ENCODE measurements at regions not wholly inside any gene's neighbourhood (a gene's known extent, or its start where the extent isn't known, plus 50 kb on each side); places are given as distances from the start of the nearest gene placed in this dataset.

DNA sequence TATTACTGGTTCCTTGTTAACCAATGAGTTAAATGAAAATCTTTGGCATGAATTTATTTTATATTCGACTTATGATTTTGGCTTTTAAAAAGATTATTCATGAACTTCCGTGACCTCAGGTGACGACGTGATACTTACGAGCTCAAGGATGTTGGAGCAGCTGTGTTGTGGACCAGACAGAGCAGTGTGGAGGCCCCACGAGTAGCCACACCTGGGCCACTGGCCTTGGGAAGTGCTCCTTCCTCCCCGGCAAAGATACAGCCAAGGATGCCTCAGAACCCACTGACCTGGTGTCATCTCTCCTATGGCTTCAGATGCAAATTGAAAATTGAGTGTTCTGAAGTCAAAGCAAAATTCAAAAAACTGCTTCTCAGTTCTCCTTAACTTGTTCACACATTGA, 147.5 kb upstream of the PPP2R2D start:
- DNase-seq: no peak
- no peak overlapping the region for H3K27ac Mint-ChIP-seq

DNA sequence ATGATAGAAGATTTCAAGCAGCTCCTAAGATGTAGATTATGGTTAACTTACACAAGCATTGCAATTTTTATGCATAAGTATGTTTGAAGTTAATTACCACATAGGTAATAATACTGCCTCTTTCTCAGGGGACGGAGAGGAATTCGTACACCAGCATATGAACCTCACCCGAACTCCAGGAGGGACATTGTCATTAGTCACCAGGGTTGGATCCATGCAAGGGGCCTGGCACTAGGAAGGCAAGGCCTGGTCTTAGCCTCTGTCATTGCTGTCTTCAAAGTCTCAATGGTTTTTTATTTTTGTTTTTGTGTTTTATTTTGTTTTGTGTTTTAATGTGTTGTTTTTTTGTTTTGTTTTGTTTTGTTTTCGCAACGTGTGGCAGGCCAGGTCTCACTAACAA, 145.6 kb upstream of the PPP2R2D start:
- no peaks in the 10 kb centered on the region for H3K9me3 Mint-ChIP-seq
- ATAC-seq (no peak), DNase-seq (no peak)
- peaks cover 11% of the 10 kb centered on the region for H3K27me3 Mint-ChIP-seq
- H3K27ac Mint-ChIP-seq: no peak overlapping the region
- H3K4me1 Mint-ChIP-seq: no peaks in the 10 kb centered on the region
- H3K4me3 Mint-ChIP-seq: no peak overlapping the region

More for the DNA sequence above, 147.5 kb upstream of the PPP2R2D start:
- Mint-ChIP-seq H3K4me3 (no peak overlapping the region), H3K9me3 (no peaks in the 10 kb centered on the region), H3K27me3 (peaks cover 18% of the 10 kb centered on the region), H3K4me1 (no peaks in the 10 kb centered on the region)
- no peak for ATAC-seq

DNA sequence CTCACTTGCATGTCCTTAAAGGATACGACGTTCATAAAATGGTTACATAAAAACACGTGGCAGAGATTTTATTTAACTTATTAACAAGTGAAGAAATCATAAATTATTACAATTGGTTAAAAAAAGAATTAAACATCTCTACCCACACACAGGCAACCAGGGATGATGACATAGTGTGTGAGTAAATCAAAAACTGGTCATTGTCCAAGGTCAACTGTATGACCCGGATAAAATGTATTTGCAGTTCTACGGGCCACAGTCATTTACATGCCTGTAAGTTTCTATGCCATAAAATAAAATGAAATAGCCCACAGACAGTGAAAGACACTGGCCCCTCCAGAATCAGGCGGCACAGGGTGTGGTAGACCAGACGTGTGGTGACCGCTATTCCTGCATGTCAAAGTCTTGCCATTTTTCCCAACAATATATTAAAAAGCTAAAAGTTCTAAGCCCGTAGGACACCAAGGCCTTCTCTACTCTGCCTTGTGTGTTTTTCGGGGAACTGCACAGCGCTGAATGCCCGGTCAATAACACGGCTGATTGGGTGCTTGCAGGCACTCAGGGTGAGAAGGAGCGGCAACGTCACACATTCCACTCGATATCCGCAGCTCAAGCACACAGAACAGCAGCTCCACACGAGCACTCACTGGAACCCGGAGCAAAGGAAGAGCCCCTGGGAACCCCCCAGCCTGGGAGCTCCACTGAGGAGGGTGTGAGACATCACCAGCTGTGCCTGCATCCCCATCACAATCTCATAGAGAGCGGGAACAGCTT, 143.3 kb upstream of the PPP2R2D start:
- no peaks in the 10 kb centered on the region for H3K9me3 Mint-ChIP-seq
- no peak for DNase-seq
- no peaks in the 10 kb centered on the region for H3K4me1 Mint-ChIP-seq
- ATAC-seq: no peak
- peaks cover 14% of the 10 kb centered on the region for H3K27me3 Mint-ChIP-seq
- no peak overlapping the region for H3K4me3 Mint-ChIP-seq
- no peak overlapping the region for H3K27ac Mint-ChIP-seq

DNA sequence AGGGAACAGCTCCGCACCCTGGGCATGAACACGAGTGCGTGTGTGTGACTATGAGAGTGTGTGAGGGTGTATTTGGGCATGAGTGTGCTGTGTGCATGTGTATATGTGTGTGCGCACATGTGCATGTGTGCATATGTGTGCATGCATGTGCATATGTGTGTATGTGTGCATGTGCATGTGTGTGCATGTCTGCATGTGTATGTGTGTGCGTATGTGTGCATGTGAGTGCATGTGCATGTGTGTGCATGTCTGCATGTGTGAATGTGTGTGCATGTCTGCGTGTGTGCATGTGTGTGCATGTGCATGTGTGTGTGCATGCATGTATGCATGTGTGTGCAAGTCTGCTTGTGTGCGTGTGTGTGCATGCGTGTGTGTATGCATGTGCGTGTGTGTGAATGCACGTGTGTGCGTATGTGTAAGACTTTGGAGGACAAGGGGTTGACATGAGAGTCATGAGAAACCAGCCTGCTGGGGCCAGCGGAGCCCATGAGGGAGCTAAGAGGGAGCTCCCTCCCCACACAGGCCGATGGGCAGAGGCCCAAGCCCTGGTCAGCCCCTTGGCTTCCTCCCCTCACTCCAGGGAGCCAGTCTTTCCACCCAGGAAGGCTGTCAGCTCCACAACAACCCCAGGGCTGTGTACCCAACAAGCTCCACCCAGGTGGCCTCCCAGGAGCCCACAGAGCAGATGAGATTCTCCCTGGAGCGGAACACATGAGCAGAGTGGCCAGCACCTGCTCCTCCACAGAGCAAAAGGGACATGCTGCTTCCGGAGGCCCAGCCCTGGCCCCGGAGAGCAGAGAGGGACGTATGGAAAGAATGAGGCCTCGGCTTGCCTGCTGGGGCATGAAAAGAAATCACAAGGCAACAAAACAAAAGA, 142.5 kb upstream of the PPP2R2D start:
- no peak for ATAC-seq
- no peak overlapping the region for H3K4me3 Mint-ChIP-seq

DNA sequence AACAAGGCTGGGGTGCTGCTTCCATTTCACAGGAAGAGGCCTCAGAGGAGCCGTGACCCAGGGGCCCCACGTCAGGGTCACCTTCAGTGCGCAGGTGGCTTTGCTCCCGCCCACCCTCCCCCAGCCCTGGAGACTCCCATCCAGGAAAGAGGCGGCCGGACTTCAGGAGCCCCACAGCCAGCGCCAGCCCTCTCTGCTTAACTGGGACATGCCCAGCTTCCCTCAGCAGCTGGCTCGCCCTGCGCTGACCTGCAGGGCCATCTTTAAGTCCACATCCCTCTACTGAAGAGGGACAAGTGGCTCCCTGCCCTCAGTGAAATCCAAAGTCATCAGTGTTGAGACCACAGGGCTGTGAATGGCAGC, 141.9 kb upstream of the PPP2R2D start:
- no peak overlapping the region for H3K4me3 Mint-ChIP-seq
- no peak for ATAC-seq
- no peak overlapping the region for H3K27ac Mint-ChIP-seq
- no peak for DNase-seq
- no peaks in the 10 kb centered on the region for H3K4me1 Mint-ChIP-seq
- peaks cover 24% of the 10 kb centered on the region for H3K27me3 Mint-ChIP-seq
- no peaks in the 10 kb centered on the region for H3K9me3 Mint-ChIP-seq

More for the DNA sequence above, 142.5 kb upstream of the PPP2R2D start:
- H3K4me1 Mint-ChIP-seq: no peaks in the 10 kb centered on the region
- no peak for DNase-seq
- no peaks in the 10 kb centered on the region for H3K9me3 Mint-ChIP-seq
- H3K27me3 Mint-ChIP-seq: peaks cover 18% of the 10 kb centered on the region
- H3K27ac Mint-ChIP-seq: peak overlapping the region in 1 of 2 donors; percentile 65

DNA sequence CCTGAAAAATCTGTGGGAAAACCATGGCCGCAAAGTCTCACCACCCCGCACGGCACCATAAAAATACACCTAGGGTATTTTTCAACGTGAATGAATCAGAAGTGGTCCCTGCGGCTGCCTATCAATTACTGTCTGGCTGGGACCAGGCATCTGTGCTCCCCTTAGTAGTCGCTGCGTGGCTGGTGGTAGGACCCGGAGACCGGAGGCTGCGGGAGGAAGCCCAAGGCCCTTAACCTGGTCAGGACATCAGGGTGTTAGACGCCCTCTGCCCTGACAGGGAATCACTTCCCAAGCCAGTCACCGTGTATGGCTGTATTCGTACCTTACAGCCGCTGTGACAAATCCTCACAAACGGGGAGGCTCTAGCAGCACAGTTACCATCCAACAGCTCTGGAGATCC, 141.5 kb upstream of the PPP2R2D start:
- H3K4me1 Mint-ChIP-seq: no peaks in the 10 kb centered on the region
- no peaks in the 10 kb centered on the region for H3K9me3 Mint-ChIP-seq
- DNase-seq (no peak), ATAC-seq (no peak)
- H3K27me3 Mint-ChIP-seq: peaks cover 28% of the 10 kb centered on the region
- no peak overlapping the region for H3K27ac Mint-ChIP-seq
- no peak overlapping the region for H3K4me3 Mint-ChIP-seq

DNA sequence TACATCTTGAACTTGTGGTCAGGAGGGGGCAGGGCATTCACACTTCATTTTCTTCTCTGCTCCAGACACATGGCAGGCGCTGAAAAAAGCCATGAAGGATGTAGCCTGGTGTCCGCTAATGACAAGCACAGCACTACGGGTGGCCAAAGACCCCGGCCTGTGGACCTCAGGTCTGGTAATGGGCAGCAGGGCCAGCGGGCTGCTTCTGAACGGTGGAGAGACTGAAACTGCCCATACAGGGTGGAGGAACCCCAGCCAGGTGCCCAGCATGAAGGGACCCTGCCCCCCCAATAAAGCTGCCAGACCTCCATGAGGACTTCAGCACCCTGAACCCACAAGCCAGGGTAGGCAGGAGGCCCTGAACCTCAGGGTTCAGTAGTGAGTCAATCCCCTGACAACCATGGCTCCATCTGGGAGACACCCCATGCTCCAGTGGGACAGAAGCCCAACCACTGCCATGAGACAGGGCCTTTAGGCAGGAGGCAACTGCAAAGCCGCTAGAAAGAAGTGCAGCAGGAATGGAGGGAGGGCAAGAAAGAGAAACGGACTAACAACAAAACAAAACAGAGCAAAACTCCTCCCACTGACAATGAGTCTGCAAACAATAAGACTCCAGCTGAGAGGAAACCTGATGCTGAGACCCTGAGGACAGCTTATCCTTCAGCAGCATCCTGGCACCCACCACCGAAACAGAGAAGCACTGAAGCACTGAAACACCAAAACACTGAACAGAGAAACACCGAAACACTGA, 140.2 kb upstream of the PPP2R2D start:
- Mint-ChIP-seq H3K4me3 (no peak overlapping the region), H3K9me3 (no peaks in the 10 kb centered on the region), H3K27ac (peak overlapping the region in 1 of 2 donors; percentile 89), H3K4me1 (no peaks in the 10 kb centered on the region), H3K27me3 (peaks cover 28% of the 10 kb centered on the region)
- DNase-seq (no peak), ATAC-seq (no peak)

DNA sequence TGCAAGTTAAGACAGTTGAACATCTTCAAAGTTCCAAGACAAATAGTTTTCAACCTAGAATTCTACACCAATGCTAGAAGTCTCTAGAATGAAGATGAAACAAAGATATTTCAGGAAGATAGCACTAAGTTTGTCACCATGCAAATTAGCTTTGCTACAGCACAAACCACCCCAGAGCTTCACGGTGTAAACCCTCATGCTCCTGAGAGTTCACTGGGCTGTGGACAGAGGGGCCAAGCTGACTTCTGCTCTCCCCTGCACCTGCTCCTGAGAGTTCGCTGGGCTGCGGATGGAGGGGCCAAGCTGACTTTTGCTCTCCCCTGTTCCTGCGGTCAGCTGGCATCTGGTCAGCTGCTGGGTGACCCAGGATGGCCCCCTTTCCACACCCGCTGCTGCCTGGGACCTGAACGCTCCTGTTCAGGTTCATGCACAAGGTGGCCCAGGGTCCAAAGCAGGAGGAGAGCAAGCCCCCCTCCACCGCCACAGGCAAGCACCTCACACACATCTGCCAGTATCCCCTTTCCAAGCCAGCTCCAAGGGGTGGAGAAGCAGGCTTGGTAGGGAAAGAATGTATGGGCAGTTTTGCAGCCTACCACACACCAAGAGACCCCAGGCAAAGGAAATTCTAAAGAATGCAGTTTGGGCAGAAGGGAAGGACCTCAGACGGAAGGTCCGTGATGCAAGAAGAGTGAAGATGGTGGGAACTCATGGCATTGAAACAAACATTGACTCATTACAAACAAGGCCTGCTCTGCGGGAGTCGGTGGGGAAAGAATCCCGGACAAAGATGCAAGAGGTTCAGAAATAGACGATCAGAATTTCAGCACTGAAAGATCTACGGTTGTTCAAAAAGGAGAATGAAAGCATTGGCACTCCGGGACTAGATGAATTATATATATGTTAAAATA, 137.8 kb upstream of the PPP2R2D start:
- no peak for DNase-seq
- no peaks in the 10 kb centered on the region for H3K9me3 Mint-ChIP-seq
- H3K27ac Mint-ChIP-seq: no peak overlapping the region
- H3K4me1 Mint-ChIP-seq: no peaks in the 10 kb centered on the region
- H3K27me3 Mint-ChIP-seq: peaks cover 28% of the 10 kb centered on the region
- no peak for ATAC-seq
- no peak overlapping the region for H3K4me3 Mint-ChIP-seq

DNA sequence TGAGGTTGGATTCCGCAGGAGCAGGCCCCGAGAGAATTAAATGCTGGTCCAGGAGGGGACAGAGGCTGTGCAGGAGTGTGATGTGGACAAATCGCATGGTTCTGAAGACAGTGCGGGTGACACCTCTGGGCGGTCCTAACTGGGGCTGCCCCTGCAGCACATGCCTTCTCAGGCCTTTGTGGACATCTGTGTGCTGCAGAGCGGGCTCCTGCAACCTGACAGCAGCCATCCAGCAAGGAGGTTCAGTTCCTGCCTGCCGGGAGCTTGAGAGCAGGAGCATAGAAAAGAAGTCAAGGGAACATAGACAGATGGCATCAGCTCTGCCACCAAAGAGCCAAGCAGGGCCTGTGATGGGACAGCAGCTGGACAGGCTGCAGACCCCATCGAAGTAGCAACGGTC, 135.9 kb upstream of the PPP2R2D start:
- Mint-ChIP-seq H3K4me1 (no peaks in the 10 kb centered on the region), H3K27ac (no peak overlapping the region), H3K27me3 (peaks cover 28% of the 10 kb centered on the region), H3K9me3 (no peaks in the 10 kb centered on the region), H3K4me3 (no peak overlapping the region)
- no peak for ATAC-seq
- DNase-seq: no peak

DNA sequence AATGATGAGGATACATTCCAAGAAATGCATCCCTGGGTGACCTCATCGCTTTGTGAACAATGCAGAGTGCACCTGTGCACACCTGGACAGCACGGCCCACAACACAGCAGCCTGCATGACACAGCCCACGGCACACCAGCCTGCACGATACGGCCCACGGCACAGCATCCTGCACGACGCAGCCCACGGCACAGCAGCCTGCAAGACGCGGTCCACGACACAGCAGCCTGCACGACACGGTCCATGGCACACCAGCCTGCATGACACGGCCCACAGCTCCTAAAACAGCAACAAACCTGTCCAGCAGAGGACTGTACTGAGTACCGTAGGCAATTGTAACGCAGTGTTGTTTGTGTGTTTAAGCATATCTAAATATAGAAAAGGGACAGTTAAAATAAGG, 134.7 kb upstream of the PPP2R2D start:
- H3K27ac Mint-ChIP-seq: no peak overlapping the region
- no peak for DNase-seq
- H3K4me1 Mint-ChIP-seq: no peaks in the 10 kb centered on the region
- ATAC-seq: peak; percentile 19
- H3K4me3 Mint-ChIP-seq: no peak overlapping the region
- H3K9me3 Mint-ChIP-seq: no peaks in the 10 kb centered on the region
- H3K27me3 Mint-ChIP-seq: peaks cover 20% of the 10 kb centered on the region

DNA sequence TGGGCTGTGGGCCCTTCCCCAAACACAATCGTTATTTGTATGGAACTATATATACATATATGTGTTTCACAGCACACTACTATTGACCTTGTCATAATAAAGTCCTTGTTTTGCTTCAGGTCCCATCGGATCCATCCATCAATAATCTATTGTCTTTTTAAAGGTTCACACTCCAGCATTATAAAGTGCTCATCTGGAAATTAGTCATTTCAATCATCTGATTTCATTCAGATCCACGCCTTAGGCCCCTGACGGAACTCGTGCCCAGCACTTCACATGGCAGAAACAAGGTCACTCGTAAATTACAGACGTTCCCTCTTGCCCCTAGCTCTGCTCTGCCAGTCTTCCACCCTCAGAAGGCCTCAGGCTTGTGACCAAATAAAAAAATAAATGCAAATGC, 133.1 kb upstream of the PPP2R2D start:
- Mint-ChIP-seq H3K4me1 (no peaks in the 10 kb centered on the region), H3K27ac (no peak overlapping the region), H3K9me3 (no peaks in the 10 kb centered on the region), H3K27me3 (peaks cover 14% of the 10 kb centered on the region), H3K4me3 (no peak overlapping the region)
- DNase-seq: no peak
- ATAC-seq: no peak

DNA sequence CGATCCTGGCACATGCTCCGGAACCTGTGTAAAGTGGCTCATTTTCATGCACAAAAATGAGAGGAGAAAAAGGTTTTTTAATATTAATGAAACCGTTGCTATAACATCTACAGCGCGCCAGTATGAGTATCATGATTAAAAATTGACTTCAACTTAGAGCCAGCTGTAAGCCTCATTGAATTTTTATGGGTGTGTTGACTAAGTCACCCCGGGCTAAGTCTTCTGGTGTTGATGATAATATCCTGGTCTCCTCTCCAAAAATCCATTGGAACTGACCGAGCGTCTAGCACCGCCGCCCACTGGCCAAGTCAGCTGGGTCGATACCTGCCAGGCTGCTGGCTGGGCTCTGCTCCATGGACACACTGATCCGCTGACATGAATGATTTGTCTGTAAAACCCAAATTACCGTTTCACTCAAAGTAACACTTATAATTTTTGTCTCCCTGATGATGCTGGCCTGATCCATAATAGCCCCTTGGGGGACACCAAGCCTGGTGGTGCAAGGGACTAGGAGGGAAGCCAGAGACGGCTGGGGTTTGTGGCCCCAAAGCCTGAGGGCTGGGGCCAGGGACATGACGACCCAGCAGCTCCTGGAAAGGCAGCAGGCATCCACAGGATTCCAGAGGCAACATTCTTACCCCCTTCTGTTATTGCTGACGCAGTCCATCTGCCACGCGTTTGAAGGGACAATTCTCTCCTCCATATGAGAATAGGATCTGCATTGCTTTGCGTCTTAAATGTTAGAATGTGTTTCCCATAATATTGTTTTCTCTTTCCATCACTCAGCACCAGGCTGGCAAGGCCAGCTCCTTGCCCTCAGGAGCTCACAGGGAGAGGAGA, 131.0 kb upstream of the PPP2R2D start:
- DNase-seq (no peak), ATAC-seq (no peak)
- Mint-ChIP-seq H3K4me1 (no peaks in the 10 kb centered on the region), H3K27me3 (no peaks in the 10 kb centered on the region), H3K9me3 (no peaks in the 10 kb centered on the region), H3K4me3 (no peak overlapping the region), H3K27ac (no peak overlapping the region)

DNA sequence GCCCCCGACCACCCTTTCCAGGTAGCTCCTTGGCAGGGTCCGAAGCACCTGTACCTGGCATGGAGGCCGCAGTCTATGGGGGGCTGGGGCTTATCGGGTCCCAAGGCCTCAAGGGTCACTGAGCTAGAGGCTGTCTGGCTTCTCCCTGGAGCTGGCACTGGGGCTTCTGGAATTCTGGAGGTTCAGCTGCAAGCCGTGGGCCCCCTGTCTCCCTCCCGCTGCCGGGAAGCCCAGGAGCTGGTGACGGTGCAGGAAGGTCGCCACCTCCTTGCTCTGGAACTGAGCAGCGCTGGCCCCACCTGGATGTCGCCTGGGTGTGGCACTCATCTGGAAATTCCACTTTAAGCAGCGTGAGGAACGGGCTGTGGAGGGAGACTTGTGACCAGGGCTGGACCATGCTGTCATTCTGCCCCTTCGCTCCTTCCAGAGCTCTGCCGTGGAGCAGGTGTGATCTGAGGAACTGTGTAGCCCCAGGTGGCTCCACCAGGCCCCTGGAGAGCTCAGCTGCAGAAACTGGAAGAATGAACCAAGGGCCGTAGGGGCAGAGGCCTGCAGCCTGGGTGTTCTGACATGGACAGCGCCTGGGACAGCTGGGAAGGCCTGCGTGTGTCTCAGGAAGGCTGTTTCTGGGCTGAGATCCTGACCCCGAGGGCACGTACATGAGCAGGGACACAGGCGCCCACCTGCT, 129.7 kb upstream of the PPP2R2D start:
- DNase-seq (no peak), ATAC-seq (peak; percentile 22)
- no peaks in the 10 kb centered on the region for H3K27me3 Mint-ChIP-seq
- H3K4me3 Mint-ChIP-seq: no peak overlapping the region
- no peak overlapping the region for H3K27ac Mint-ChIP-seq
- no peaks in the 10 kb centered on the region for H3K4me1 Mint-ChIP-seq
- H3K9me3 Mint-ChIP-seq: peaks cover 6 to 13% of the 10 kb centered on the region in 2 donors
